Uterus (tissue), 3 donors: ENCODE measurements at regions not wholly inside any gene's neighbourhood (a gene's known extent, or its start where the extent isn't known, plus 50 kb on each side); places are given as distances from the start of the nearest gene placed in this dataset.
"Not testable (repeated sequence)": the region's sequence is repeated elsewhere in the genome, so short reads cannot be mapped to it uniquely, and the experiment has no call there.

Source experiments
- DNase-seq, 2 donors: peaks; one replicate each; pipeline ENCODE4 v3.0.0-alpha.2; 2019 to 2020
- H3K27ac ChIP-seq, 2 donors: fragments of 200-600 bp; sonication (generic); 1 replicate in 1 of 2; 2 replicates in 1 of 2; pipeline ENCODE4 v1.5.1; 2016 to 2018
- H3K27me3 ChIP-seq, 2 donors: fragments of 200-600 bp; sonication (generic); one replicate each; pipeline ENCODE4 v1.5.1; 2018 to 2019; ENCODE audit warnings: control low read depth in 1 of 2
- H3K36me3 ChIP-seq, 2 donors: fragments of 200-600 bp; sonication (generic); one replicate each; pipeline ENCODE4 v1.5.1; 2019; ENCODE audit warnings: control low read depth in 1 of 2
- H3K4me1 ChIP-seq, 2 donors: fragments of 200-600 bp; sonication (generic); one replicate each; pipeline ENCODE4 v1.5.1; 2018 to 2019; ENCODE audit warnings: control low read depth in 1 of 2
- H3K4me3 ChIP-seq, 2 donors: fragments of 200-600 bp; sonication (generic); 1 replicate in 1 of 2; 2 replicates in 1 of 2; pipeline ENCODE4 v1.5.1; 2018 to 2019; ENCODE audit warnings: mild to moderate bottlenecking in 1 of 2
- H3K9me3 ChIP-seq, 2 donors: fragments of 200-600 bp; sonication (generic); one replicate each; pipeline ENCODE4 v1.5.1; 2019; ENCODE audit warnings: control low read depth in 1 of 2
- POLR2A ChIP-seq, 2 donors: fragments of 450-650 bp; IDR thresholded peaks; one replicate each; pipeline ENCODE4 v1.6.1; 2016; ENCODE audit warnings: antibody characterized with exemption in 2 of 2, mild to moderate bottlenecking in 1 of 2, moderate library complexity in 1 of 2
- intact Hi-C: fragments of 100-400 bp; cut with DNase I; formaldehyde crosslinking; loops from one replicate; pipeline ENCODE4 v1.15.1; 2023; ENCODE audit warnings: low total_unique reads
- donor health status: DM: yes; HTN: yes; CAD: no.

DNA sequence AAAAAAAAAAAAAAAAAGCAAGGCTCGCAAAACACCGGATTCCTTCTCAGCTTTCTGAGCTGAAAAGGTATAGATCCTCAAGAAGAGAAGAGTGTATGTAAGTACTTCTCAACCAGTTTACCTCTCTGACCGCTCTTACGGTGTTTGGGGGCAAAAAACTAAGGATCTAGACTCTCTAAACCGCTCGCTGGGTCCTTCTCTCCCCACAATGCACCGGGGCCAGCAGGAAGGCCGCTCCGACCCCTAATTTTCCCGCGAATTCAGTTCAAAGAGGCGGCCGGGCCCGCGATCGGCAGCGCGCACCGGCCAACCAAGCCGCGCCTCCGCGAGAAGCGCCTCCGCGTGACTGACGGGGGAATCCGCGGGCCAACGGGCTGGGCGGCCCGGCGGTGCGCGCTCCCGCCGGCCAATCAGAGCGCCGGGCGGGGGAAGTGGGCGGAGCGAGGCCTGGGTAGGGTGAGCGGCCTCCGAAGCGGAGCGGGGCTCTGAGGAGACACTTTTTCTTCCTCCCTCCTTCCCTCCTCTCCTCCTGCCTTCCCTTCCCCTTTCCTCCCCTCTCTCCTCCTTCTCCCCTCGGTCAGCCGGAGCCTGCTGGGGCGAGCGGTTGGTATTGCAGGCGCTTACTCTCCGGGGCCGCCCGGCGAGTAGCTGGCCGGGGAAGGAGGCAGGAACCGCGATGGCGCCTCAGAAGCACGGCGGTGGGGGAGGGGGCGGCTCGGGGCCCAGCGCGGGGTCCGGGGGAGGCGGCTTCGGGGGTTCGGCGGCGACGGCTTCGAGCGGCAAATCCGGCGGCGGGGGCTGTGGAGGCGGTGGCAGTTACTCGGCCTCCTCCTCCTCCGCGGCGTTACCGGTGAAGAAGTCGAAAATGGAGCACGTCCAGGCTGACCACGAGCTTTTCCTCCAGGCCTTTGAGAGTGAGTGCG is 93.0 kb downstream of the CRLF3 start:
- intact Hi-C loops: not testable (repeated sequence)

DNA sequence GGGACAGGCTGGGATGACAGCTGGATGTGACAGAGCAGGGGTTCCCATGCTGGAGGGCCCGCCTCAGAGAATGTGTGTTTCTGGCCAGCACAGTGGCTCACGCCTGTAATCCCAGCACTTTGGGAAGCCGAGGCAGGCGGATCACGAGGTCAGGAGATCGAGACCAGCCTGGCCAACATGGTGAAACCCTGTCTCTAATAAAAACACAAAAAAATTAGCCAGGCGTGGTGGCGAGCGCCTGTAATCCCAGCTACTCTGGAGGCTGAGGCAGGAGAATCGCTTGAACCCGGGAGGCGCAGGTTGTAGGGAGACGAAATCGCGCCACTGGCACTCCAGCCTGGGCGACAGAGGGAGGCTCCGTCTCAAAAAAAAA is 93.7 kb downstream of the CRLF3 start:
- H3K27me3 ChIP-seq, H3K36me3 ChIP-seq, H3K9me3 ChIP-seq, H3K4me1 ChIP-seq, intact Hi-C loops: not testable (repeated sequence)
- H3K27ac ChIP-seq: peak overlapping the region; percentile 67 to 75
- peak in 1 of 2 donors; percentile 14 for DNase-seq
- H3K4me3 ChIP-seq: peak overlapping the region; percentile 28 to 32

More for the DNA sequence above, 93.0 kb downstream of the CRLF3 start:
- H3K9me3 ChIP-seq, H3K4me1 ChIP-seq, H3K27me3 ChIP-seq, H3K36me3 ChIP-seq: not testable (repeated sequence)
- Histone ChIP-seq H3K27ac (peak overlapping the region; percentile 88 to 95), H3K4me3 (peak overlapping the region; percentile 61 to 84)
- DNase-seq: peak; percentile 79 to 90
- TF ChIP-seq POLR2A (IDR thresholded peaks at IDR 0.05): peak; percentile 78 to 81

DNA sequence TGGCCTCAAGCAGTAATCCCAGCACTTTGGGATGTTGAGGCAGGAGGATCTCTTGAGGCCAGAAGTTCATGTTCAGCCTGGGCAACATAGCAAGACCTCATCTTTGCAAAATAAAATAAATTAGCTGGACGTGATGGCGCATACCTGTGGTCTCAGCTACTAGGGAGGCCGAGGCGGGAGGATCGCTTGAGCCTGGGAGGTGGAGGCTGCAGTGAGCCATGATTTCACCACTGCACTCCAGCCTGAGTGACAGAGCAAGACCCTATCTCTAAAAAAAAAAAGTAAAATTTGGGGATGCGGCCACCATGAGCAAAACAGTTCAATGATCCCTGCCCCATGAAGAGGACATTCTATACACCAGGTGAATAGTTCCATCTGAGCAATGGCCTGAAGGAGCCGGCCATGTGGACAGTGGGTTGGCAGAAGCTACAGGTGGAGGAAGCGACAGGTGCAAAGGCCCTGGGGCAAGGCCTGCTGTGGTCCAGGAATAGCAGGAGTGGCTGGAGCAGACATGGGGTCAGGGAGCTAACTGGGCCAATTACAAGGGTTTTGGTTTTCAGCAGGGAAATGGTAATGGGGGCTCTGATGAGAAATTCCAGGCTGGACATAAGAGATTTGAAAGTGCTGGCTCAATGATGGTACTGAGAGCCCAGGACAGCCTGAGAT is 94.2 kb downstream of the CRLF3 start:
- H3K4me1 ChIP-seq, H3K27ac ChIP-seq, intact Hi-C loops, H3K27me3 ChIP-seq, H3K9me3 ChIP-seq, H3K4me3 ChIP-seq, H3K36me3 ChIP-seq: not testable (repeated sequence)
- DNase-seq: peak in 1 of 2 donors; percentile 11

DNA sequence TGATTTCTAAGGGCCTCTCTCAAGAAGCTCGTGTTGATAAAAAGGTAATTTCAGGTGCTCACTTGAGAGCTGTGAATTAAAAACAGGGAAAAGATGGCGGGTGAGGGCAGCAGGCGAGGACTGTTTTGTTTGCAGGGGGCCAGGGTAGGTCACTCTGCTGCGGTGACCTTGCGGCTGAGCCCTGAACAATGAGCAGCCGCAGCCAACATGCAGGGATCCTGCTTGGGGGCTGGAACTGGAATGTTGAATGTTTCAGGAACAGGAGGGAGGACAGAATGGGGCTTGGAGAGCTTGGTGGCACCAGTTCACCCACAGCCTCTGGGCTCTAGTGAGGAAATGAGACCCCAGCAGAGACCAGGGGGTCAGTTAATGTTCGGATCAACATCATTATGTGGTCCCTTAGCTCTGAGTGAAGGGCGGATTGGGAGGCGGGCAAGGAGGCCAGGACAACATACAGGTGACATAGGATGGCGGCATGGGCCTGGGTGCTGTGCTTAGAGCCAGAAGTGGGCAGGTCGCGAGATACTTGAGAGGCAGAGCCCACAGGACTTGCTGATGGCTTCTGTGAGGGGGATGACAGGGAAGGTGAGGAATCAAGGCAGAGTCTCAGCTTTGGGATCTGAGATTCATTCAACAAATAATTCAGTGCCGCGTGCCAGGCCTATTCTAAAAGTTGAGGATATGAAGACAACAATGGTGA is 94.9 kb downstream of the CRLF3 start:
- H3K36me3 ChIP-seq, H3K27me3 ChIP-seq, H3K4me1 ChIP-seq, H3K27ac ChIP-seq, H3K9me3 ChIP-seq, H3K4me3 ChIP-seq, intact Hi-C loops: not testable (repeated sequence)
- peak in 1 of 2 donors; percentile 7 for DNase-seq

DNA sequence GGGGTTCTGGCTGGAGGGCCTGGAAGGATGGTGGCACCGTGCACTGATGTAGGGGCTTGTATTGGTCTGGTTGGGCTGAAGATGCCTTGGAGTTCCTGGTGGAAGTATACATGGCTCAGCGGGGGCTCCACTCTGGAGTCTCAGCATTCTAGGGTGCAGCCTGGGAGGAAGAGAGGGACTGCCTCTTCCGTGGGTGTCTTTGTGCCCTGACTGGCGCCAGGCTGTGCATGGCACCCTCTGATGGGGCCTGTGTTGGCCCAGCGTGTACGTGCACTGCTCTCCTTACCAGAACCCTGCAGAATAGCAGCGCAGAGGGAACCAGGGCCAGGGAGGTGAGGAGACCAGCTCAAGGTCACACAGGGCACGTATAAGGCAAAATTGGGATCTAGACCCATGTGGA is 97.0 kb downstream of the CRLF3 start:
- H3K4me3 ChIP-seq, H3K9me3 ChIP-seq, H3K27ac ChIP-seq, intact Hi-C loops, H3K4me1 ChIP-seq, H3K27me3 ChIP-seq, H3K36me3 ChIP-seq: not testable (repeated sequence)
- DNase-seq: peak in 1 of 2 donors; percentile 4

DNA sequence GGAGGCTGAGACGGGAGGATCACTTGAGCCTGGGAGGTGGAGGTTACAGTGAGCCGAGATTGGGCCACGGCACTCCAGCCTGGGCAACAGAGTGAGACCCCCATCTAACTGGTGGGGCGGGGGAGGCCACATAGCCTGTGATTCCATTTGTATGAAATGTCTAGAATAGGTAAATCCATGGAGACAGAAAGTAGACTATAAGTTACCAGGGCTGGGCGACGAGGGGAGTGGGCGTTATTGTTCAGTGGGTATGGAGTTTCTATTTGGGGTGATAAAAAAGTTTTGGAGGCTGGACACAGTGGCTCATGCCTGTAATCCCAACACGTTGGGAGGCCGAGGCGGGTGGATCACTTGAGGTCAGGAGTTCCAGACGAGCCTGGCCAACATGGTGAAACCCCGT is 97.8 kb downstream of the CRLF3 start:
- H3K27ac ChIP-seq, H3K4me1 ChIP-seq, H3K9me3 ChIP-seq, H3K4me3 ChIP-seq, intact Hi-C loops, H3K27me3 ChIP-seq, H3K36me3 ChIP-seq: not testable (repeated sequence)
- peak in 1 of 2 donors; percentile 5 for DNase-seq

DNA sequence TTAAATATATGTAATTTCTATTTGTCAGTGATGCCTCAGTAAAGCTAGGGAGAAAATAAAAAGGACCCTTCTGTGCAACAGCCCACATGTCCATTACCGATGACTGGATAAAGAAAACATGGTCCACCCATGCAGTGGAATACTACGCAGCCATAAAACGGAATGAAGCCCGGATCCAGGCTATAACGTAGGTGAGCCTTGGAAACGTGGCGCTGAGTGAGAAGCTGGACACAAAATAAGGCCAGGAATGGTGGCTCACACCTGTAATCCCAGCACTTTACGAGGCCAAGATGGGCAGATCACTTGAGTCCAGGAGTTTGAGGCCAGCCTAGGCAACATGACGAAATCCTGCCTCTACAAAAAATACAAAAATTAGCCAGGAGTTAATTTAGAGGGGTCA is 98.2 kb downstream of the CRLF3 start:
- H3K36me3 ChIP-seq, DNase-seq, intact Hi-C loops: not testable (repeated sequence)

DNA sequence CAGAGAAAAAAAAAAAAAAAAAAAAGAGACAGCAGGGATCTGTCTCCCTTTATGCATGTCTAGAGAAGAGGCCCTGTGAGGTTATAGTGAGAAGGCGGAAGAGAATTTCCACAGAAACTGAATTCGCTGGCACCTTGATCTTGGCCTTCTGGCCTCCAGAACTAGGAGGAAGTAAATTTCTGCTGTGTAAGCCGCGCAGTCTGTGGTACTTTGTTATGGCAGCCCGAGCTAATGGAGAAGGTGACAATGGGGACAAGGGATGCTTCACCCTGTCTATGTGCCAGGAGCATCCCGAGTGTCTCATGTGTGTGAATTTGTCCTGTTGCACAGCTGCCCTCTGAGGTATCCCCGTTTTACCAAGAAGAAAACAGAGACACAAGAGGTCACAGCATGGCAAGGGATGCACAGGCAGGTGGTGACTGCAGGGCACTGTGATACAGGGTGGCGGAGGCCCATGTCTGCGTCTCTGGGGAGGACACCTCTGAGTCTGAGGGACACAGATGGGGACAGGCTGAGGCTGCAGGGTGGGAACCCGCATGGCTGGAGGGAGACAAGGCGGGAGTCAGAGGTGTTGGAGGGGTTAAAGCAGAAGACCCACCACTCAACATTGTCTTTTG is 100.3 kb downstream of the CRLF3 start:
- H3K36me3 ChIP-seq, H3K27ac ChIP-seq, H3K9me3 ChIP-seq, H3K4me3 ChIP-seq, intact Hi-C loops, H3K27me3 ChIP-seq, H3K4me1 ChIP-seq: not testable (repeated sequence)
- peak in 1 of 2 donors; percentile 8 for DNase-seq

More for the DNA sequence above, 98.2 kb downstream of the CRLF3 start:
- not testable (repeated sequence) for H3K4me3 ChIP-seq, H3K4me1 ChIP-seq, H3K9me3 ChIP-seq, H3K27ac ChIP-seq, H3K27me3 ChIP-seq

DNA sequence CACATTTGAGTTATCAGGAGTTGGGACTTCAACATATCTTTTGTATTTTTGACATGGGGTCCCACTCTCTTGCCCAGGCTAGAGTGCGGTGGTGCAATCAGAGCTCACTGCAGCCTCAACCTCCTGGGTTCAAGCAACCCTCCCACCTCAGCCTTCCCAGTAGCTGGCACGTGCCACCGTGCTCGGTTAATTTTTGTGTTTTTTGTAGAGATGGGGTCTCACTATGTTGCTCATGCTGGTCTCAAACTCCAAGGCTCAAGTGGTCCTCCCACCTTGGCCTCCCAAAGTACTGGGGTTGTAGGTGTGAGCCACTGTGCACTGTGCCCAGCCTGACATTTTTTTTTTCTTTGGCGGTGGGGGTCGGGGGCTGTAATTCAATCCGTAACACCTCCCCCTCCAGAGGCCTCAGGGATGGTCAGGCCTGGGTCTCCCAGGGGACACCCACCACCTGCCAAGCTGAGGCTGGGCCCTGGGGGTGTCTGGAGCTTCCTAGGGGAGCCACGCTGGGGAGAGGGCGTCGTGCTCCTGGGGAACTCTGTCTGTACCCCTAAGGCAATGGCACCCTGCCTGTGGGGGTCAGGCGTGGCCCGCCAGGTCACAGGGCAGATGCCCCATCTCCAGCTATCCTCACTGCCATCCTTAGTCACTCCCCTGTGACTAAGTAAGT is 102.2 kb downstream of the CRLF3 start:
- intact Hi-C loops, H3K27me3 ChIP-seq, H3K36me3 ChIP-seq, H3K4me3 ChIP-seq, H3K9me3 ChIP-seq, H3K4me1 ChIP-seq, H3K27ac ChIP-seq: not testable (repeated sequence)
- peak in 1 of 2 donors; percentile 4 for DNase-seq

DNA sequence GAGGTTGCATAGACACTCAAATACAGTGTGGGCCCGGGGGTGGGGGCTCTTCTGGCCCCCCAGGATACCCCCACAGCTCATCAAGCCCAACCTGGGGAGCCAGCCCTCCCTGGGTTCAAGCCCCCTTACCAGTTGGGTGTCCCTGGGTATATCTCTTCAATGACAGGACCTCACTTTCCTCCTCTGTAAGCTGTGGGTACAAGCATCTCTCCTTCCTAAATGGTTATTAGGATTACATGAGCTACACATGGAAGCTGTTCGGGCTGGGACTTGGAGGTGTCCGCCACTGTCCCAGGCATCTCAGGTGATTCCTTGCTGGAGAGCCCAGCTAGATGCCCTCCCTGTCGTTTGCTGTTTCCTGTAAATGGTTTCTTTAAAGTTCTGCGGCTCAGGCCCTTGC is 103.5 kb downstream of the CRLF3 start:
- H3K27me3 ChIP-seq, H3K36me3 ChIP-seq, H3K9me3 ChIP-seq, H3K4me3 ChIP-seq, H3K27ac ChIP-seq, H3K4me1 ChIP-seq, intact Hi-C loops: not testable (repeated sequence)
- DNase-seq: peak in 1 of 2 donors; percentile 2
